ENCODE measurements at regions not wholly inside any gene's neighbourhood (a gene's known extent, or its start where the extent isn't known, plus 50 kb on each side); places are given as distances from the start of the nearest gene placed in this dataset.

DNA sequence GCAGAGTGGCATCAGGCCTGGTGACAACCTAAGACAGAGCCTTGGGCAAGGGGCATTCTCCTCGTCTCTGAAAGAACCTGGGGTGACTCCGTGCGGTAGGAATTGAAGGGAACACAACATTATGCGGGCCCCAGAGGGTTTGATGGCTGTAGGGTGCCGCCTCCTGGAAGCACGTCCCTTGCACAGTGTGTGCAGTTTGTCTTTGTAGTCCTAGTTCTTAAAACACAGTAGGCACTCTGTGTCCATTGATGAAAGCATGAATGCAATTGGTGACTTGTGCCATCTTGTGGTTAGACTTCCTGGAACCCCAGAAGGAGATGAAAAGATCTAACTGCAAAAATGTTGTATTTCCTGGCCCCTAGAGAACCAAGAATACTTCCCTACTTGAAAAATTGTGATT lies 279.8 kb downstream of the UTP18 start:
- no peak for DNase-seq (ENCODE audit: low read depth in 3 of 3, low spot score in 1 of 3)

- no peak for DNase-seq (ENCODE audit: low read depth in 3 of 3, low spot score in 1 of 3)
Observed at GRCh38 chr17:51541215-51541614, 280.9 kb downstream of the UTP18 start.

GRCh38 chr17:51546114-51546513 lies 285.8 kb downstream of the UTP18 start:
- no peak for DNase-seq (ENCODE audit: low read depth in 3 of 3, low spot score in 1 of 3)

DNA sequence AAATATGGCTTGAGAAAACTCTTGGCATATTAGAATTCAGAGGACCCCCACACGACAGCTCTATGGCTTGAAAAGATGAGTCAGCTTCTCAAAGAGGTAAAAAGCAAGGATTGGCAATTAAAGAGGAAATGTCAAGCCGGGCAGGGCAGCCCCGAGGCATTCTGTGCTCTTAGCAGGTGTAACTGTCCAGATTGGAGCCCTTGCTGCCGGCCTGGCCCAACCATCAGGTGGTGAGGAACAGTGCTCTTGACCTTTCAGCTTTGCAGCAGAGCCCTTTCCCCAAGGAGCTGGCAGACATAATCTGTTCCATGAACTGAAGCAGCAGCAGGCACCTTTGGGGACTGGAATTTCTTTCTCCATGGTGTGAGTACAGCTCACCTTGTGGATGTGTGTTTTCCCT lies 287.8 kb downstream of the UTP18 start:
- no peak for DNase-seq (ENCODE audit: low read depth in 3 of 3, low spot score in 1 of 3)

DNA sequence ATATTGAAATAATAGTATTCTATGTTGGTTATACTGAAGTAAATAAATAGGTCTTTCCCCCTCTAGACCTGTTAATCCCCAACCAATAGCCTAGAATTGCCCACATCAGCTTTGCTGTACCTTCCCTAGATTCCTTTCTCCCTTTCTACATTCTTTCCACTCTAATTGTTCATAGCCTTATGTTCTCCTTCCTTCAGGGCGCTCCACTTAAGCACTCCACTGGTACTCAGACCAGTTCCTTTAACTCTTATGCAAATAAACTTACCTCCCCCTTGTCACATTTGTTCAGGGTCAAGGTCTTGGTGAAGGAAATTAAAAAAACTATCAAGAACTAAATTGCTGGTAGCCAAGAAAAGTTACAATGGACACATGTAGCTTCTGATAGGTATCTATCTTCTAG lies 294.8 kb downstream of the UTP18 start:
- DNase-seq (ENCODE audit: low read depth in 3 of 3, low spot score in 1 of 3) = no peak

- DNase-seq (ENCODE audit: low read depth in 3 of 3, low spot score in 1 of 3) = no peak
Observed at GRCh38 chr17:51559778-51560177, 299.4 kb downstream of the UTP18 start.

DNA sequence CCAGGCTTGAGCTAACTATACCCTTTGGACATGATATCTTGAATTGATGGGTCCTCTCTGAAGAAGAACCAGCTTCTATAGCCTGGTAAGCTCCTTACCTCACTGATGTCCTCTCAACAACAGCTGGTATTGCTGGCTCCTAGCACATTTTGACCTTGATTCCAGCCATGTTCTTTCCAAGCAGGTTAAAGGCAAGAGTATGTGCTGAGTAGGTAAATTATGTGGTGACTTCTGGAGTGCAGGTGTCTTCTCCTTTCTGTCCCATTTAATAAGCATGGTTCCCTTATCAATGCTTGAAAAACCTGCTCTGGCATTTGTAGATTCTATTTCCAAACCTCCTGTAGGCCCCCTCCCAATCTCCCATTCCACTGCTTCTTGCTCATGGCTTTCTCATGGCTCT lies 300.1 kb downstream of the UTP18 start:
- no peak for DNase-seq (ENCODE audit: low read depth in 3 of 3, low spot score in 1 of 3)

DNA sequence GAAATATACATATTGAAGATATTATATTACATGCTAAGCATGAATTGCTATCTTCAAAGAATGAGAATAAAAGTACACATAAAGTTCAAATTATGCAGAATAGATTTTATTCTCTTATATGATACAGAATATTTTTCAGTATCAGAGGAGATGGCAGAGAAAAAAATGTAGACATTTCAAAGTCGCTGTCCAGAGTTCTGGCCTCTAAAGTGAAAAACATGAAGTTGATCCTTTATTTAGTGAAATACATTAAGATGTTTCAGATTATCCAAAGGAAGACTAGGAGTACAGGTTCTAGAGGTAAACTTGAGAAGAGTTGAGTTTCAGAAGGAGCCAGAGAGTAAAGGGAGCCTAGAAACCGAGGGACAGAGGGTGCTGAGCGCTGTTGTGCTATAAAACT lies 303.6 kb downstream of the UTP18 start:
- no peak for DNase-seq (ENCODE audit: low read depth in 3 of 3, low spot score in 1 of 3)

DNA sequence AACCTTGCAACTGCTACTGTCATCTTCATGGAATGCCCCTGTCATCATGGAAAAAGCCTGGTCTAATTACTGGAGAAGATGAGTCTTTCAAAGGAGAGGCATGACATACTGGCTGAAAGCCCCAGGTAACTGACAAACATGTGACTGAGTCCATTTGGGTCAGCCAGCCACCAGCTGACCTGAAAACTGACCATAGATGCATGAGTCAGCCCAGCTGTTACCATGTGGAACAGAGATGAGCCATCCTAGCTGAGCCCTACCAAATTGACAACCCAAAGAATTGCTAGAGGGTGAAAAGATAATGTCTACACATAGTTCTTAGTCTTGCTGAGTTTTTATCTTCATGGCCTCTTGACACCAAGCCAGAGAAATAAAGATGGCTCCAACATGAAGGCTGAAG lies 311.8 kb downstream of the UTP18 start:
- DNase-seq (ENCODE audit: low read depth in 3 of 3, low spot score in 1 of 3) = no peak

All from stimulated activated CD4-positive, alpha-beta T cell treated with anti-CD3 and anti-CD28 coated beads, TNF-alpha, amount 100 ng/mL, for 1 hour (primary cell).